Progenitor cell of endocrine pancreas (in vitro differentiated cells): ENCODE measurements at regions not wholly inside any gene's neighbourhood (a gene's known extent, or its start where the extent isn't known, plus 50 kb on each side); places are given as distances from the start of the nearest gene placed in this dataset.

ENCODE experiments used
- DNase-seq: peaks from one replicate; pipeline ENCODE4 v3.0.0; 2021; ENCODE audit warnings: low spot score; ENCODE audit not compliant: unreplicated experiment
- H3K27ac Mint-ChIP-seq: 2 replicates; pipeline ENCODE4 v1.8.0; 2021; ENCODE audit warnings: mild to moderate bottlenecking, moderate library complexity, mixed read lengths
- H3K27me3 Mint-ChIP-seq: 2 replicates; pipeline ENCODE4 v1.8.0; 2021; ENCODE audit warnings: mixed read lengths
- H3K36me3 Mint-ChIP-seq: 2 replicates; pipeline ENCODE4 v1.8.0; 2022; ENCODE audit warnings: mixed read lengths; ENCODE audit not compliant: insufficient read depth
- H3K4me1 Mint-ChIP-seq: 2 replicates; pipeline ENCODE4 v1.8.0; 2021; ENCODE audit warnings: low read depth, mixed read lengths
- H3K4me3 Mint-ChIP-seq: 2 replicates; pipeline ENCODE4 v1.8.0; 2021; ENCODE audit warnings: low read depth, mild to moderate bottlenecking, moderate library complexity, mixed read lengths
- H3K9me3 Mint-ChIP-seq: 2 replicates; pipeline ENCODE4 v1.8.0; 2021; ENCODE audit warnings: low read depth, mixed read lengths
- CTCF ChIP-seq: fragments of 200-600 bp; sonication (generic); IDR thresholded peaks from one replicate; pipeline ENCODE4 v1.5.0; 2021; ENCODE audit warnings: antibody characterized with exemption, mild to moderate bottlenecking; ENCODE audit not compliant: unreplicated experiment

GRCh38 chrX:113920661-113921060, 663.2 kb upstream of the HTR2C start:
- H3K4me1 Mint-ChIP-seq, result peaks cover 13% of the 10 kb centered on the region
- H3K27ac Mint-ChIP-seq, result no peak overlapping the region
- no peak for TF ChIP-seq CTCF
- H3K4me3 Mint-ChIP-seq, result no peak overlapping the region
- DNase-seq, result no peak
- H3K27me3 Mint-ChIP-seq, result no peaks in the 10 kb centered on the region
- H3K36me3 Mint-ChIP-seq, result peaks cover 2% of the 10 kb centered on the region
- H3K9me3 Mint-ChIP-seq, result peaks cover 13% of the 10 kb centered on the region

- peaks cover 6% of the 10 kb centered on the region for H3K9me3 Mint-ChIP-seq
Observed at GRCh38 chrX:113919387-113919786, 664.5 kb upstream of the HTR2C start.

GRCh38 chrX:113906168-113906567, 677.7 kb upstream of the HTR2C start:
- Mint-ChIP-seq H3K27ac (no peak overlapping the region), H3K4me3 (no peak overlapping the region), H3K4me1 (no peaks in the 10 kb centered on the region), H3K27me3 (no peaks in the 10 kb centered on the region), H3K9me3 (peaks cover 2% of the 10 kb centered on the region), H3K36me3 (no peaks in the 10 kb centered on the region)
- DNase-seq, result no peak
- TF ChIP-seq CTCF, result no peak

More at GRCh38 chrX:113919387-113919786, 664.5 kb upstream of the HTR2C start:
- H3K4me1 Mint-ChIP-seq, result peaks cover 14% of the 10 kb centered on the region
- no peak for TF ChIP-seq CTCF
- no peaks in the 10 kb centered on the region for H3K27me3 Mint-ChIP-seq
- DNase-seq, result no peak
- H3K36me3 Mint-ChIP-seq, result no peaks in the 10 kb centered on the region
- H3K27ac Mint-ChIP-seq, result peak overlapping the region; percentile 50
- H3K4me3 Mint-ChIP-seq, result no peak overlapping the region

- Mint-ChIP-seq H3K27ac (no peak overlapping the region), H3K4me1 (no peaks in the 10 kb centered on the region), H3K4me3 (no peak overlapping the region), H3K27me3 (no peaks in the 10 kb centered on the region), H3K9me3 (no peaks in the 10 kb centered on the region), H3K36me3 (no peaks in the 10 kb centered on the region)
- DNase-seq, result no peak
- TF ChIP-seq CTCF, result no peak
Observed at GRCh38 chrX:113892891-113893290, 691.0 kb upstream of the HTR2C start.

- Mint-ChIP-seq H3K9me3 (no peaks in the 10 kb centered on the region), H3K4me3 (no peak overlapping the region), H3K4me1 (no peaks in the 10 kb centered on the region), H3K36me3 (no peaks in the 10 kb centered on the region), H3K27me3 (no peaks in the 10 kb centered on the region), H3K27ac (no peak overlapping the region)
- TF ChIP-seq CTCF, result no peak
- DNase-seq, result no peak
Observed at GRCh38 chrX:113892401-113892800, 691.5 kb upstream of the HTR2C start.
